H9 (cell line): ENCODE measurements at regions not wholly inside any gene's neighbourhood (a gene's known extent, or its start where the extent isn't known, plus 50 kb on each side); places are given as distances from the start of the nearest gene placed in this dataset.

Source experiments
- DNase-seq: peaks from one replicate; pipeline ENCODE4 v3.0.0-alpha.2; 2017
- H2AFZ ChIP-seq: one replicate; pipeline ENCODE4 v1.6.1; 2013; ENCODE audit warnings: mild to moderate bottlenecking, low read length, control low read depth, moderate library complexity
- H2AK5ac ChIP-seq: 2 replicates; pipeline ENCODE4 v1.6.1; 2013; ENCODE audit warnings: low read length, control low read depth, mixed read lengths; ENCODE audit not compliant: insufficient read length
- H2BK120ac ChIP-seq: one replicate; pipeline ENCODE4 v1.6.1; 2013; ENCODE audit warnings: low read depth, mild to moderate bottlenecking, low read length, control low read depth, inconsistent platforms; ENCODE audit not compliant: poor library complexity, severe bottlenecking
- H2BK12ac ChIP-seq: 2 replicates; pipeline ENCODE4 v1.6.1; 2013; ENCODE audit warnings: low read length, control low read depth, mixed read lengths, low read depth; ENCODE audit not compliant: insufficient read length
- H2BK15ac ChIP-seq: 2 replicates; pipeline ENCODE4 v1.6.1; 2013; ENCODE audit warnings: low read depth, low read length, control low read depth
- H2BK20ac ChIP-seq: one replicate; pipeline ENCODE4 v1.6.1; 2013; ENCODE audit warnings: low read depth, mild to moderate bottlenecking, low read length, control low read depth, inconsistent platforms; ENCODE audit not compliant: poor library complexity, severe bottlenecking
- H2BK5ac ChIP-seq: 2 replicates; pipeline ENCODE4 v1.6.1; 2013; ENCODE audit warnings: low read length, control low read depth, mixed read lengths; ENCODE audit not compliant: insufficient read length
- H3K14ac ChIP-seq: 2 replicates; pipeline ENCODE4 v1.6.1; 2013; ENCODE audit warnings: low read length, control low read depth; ENCODE audit not compliant: insufficient read depth
- H3K18ac ChIP-seq: 2 replicates; pipeline ENCODE4 v1.6.1; 2013; ENCODE audit warnings: low read depth, mild to moderate bottlenecking, mixed read lengths, low read length, control low read depth; ENCODE audit not compliant: insufficient read length
- H3K23ac ChIP-seq: 2 replicates; pipeline ENCODE4 v1.6.1; 2013; ENCODE audit warnings: low read length, control low read depth, mixed read lengths, low read depth; ENCODE audit not compliant: insufficient read length
- H3K23me2 ChIP-seq: 2 replicates; pipeline ENCODE4 v1.6.1; 2013; ENCODE audit warnings: low read depth, mild to moderate bottlenecking, mixed read lengths, low read length, control low read depth; ENCODE audit not compliant: insufficient read length, poor library complexity, severe bottlenecking
- H3K27ac ChIP-seq: 2 replicates; pipeline ENCODE4 v1.5.1; 2013; ENCODE audit warnings: low read length, control low read depth, mixed read lengths, low read depth; ENCODE audit not compliant: insufficient read length
- H3K27me3 ChIP-seq: 2 replicates; pipeline ENCODE4 v1.6.1; 2013; ENCODE audit warnings: low read length, control low read depth, inconsistent platforms; ENCODE audit not compliant: insufficient read depth
- H3K4ac ChIP-seq: 2 replicates; pipeline ENCODE4 v1.6.1; 2013; ENCODE audit warnings: low read depth, mild to moderate bottlenecking, control low read depth, inconsistent platforms, low read length, moderate library complexity
- H3K4me1 ChIP-seq: 2 replicates; pipeline ENCODE4 v1.6.1; 2013; ENCODE audit warnings: low read length, control low read depth, inconsistent platforms; ENCODE audit not compliant: insufficient read depth
- H3K4me2 ChIP-seq: 2 replicates; pipeline ENCODE4 v1.6.1; 2013; ENCODE audit warnings: low read length, control low read depth, mixed read lengths; ENCODE audit not compliant: insufficient read length, insufficient read depth
- H3K56ac ChIP-seq: 2 replicates; pipeline ENCODE4 v1.6.1; 2013; ENCODE audit warnings: low read depth, mild to moderate bottlenecking, mixed read lengths, low read length, control low read depth; ENCODE audit not compliant: insufficient read length
- H3K79me1 ChIP-seq: 2 replicates; pipeline ENCODE4 v1.6.1; 2013; ENCODE audit warnings: low read depth, mild to moderate bottlenecking, moderate library complexity, low read length, control low read depth, inconsistent platforms; ENCODE audit not compliant: insufficient read depth, poor library complexity, severe bottlenecking
- H3K79me2 ChIP-seq: 2 replicates; pipeline ENCODE4 v1.6.1; 2013; ENCODE audit warnings: low read length, control low read depth, inconsistent platforms; ENCODE audit not compliant: insufficient read depth
- H3K9ac ChIP-seq: 2 replicates; pipeline ENCODE4 v1.6.1; 2013; ENCODE audit warnings: low read length, control low read depth, mixed read lengths; ENCODE audit not compliant: insufficient read length; ENCODE audit errors: extremely low read depth
- H3K9me3 ChIP-seq: one replicate; pipeline ENCODE4 v1.6.1; 2013; ENCODE audit warnings: low read depth, low read length, inconsistent platforms; ENCODE audit not compliant: control insufficient read depth
- H3T11ph ChIP-seq: one replicate; pipeline ENCODE4 v1.6.1; 2013; ENCODE audit warnings: mild to moderate bottlenecking, low read length, control low read depth, inconsistent platforms
- H4K20me1 ChIP-seq: one replicate; pipeline ENCODE4 v1.6.1; 2013; ENCODE audit not compliant: control insufficient read depth, insufficient read length, insufficient read depth
- H4K5ac ChIP-seq: 2 replicates; pipeline ENCODE4 v1.6.1; 2013; ENCODE audit warnings: low read depth, mild to moderate bottlenecking, mixed read lengths, low read length, control low read depth; ENCODE audit not compliant: insufficient read length
- H4K8ac ChIP-seq: replicated peaks from 2 replicates; pipeline ENCODE4 v1.6.1; 2013; ENCODE audit warnings: low read length, control low read depth, mixed read lengths, low read depth; ENCODE audit not compliant: insufficient read length
- H4K91ac ChIP-seq: 2 replicates; pipeline ENCODE4 v1.6.1; 2013; ENCODE audit warnings: low read depth, mild to moderate bottlenecking, moderate library complexity, mixed read lengths, low read length, control low read depth; ENCODE audit not compliant: insufficient read length
- H3K27ac Mint-ChIP-seq, 3 experiments: 2 replicates in 2 of 3; 3 replicates in 1 of 3; pipeline ENCODE4 v1.8.0; 2020 to 2021; ENCODE audit warnings: mixed read lengths in 3 of 3, mild to moderate bottlenecking in 1 of 3, moderate library complexity in 1 of 3
- H3K27me3 Mint-ChIP-seq: 2 replicates; pipeline ENCODE4 v1.8.0; 2021; ENCODE audit warnings: low read depth, mild to moderate bottlenecking, moderate library complexity, mixed read lengths
- H3K36me3 Mint-ChIP-seq, 3 experiments: 2 replicates in 2 of 3; 3 replicates in 1 of 3; pipeline ENCODE4 v1.8.0; 2020 to 2021; ENCODE audit warnings: low read depth in 3 of 3, mixed read lengths in 3 of 3; ENCODE audit not compliant: insufficient read depth in 1 of 3
- H3K4me1 Mint-ChIP-seq, 2 experiments: 2 replicates each; pipeline ENCODE4 v1.8.0; 2020; ENCODE audit warnings: mixed read lengths in 2 of 2
- H3K4me3 Mint-ChIP-seq, 2 experiments: 2 replicates in 1 of 2; 3 replicates in 1 of 2; pipeline ENCODE4 v1.8.0; 2020 to 2021; ENCODE audit warnings: mild to moderate bottlenecking in 2 of 2, mixed read lengths in 2 of 2, moderate library complexity in 1 of 2
- H3K9me3 Mint-ChIP-seq, 2 experiments: 2 replicates in 1 of 2; 3 replicates in 1 of 2; pipeline ENCODE4 v1.8.0; 2020; ENCODE audit warnings: mild to moderate bottlenecking in 2 of 2, mixed read lengths in 2 of 2, moderate library complexity in 1 of 2
- WGBS: extraction: QIAGEN DNeasy Blood & Tissue Kit; methylation state at CpG from one replicate; pipeline ENCODE4 v1.1.7; 2013; ENCODE audit warnings: missing lambda C conversion rate, low lambda C conversion rate, mixed read lengths; ENCODE audit not compliant: insufficient read length; ENCODE audit errors: extremely low coverage; 5-methylcytosine and 5-hydroxymethylcytosine counted together
- TF ChIP-seq, protein P1 (sequence below): fragments of 200-600 bp; sonication (generic); conservative IDR thresholded peaks from 3 replicates; pipeline ENCODE4 v1.8.0; 2021; ENCODE audit warnings: antibody characterized with exemption, mild to moderate bottlenecking

DNA sequence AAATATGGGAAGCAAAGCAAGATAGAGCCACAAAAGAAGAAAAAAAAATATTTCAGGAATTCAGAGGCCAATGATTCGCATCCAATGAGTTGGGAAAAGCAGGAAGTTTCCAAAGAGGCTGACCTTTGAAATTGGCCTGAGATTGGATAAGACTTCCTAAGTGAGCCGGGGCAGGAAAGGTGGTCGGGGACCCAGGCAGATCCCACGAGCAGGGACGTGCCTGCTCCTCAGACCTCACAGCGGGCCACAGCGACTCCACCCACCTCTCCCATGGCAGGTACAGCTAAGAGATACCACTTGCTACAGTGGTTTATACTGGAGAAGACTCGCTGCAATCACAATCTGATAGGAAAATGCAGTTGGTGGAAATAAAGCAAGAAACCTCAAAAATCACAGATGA lies 102.8 kb upstream of the SALL3 start:
- H3K4me2 ChIP-seq, result no peak overlapping the region
- no peaks in the 10 kb centered on the region for H4K20me1 ChIP-seq
- WGBS, result no CpG with 5 or more reads among the region's 8 CpGs
- H3K27me3 ChIP-seq, result no peaks in the 10 kb centered on the region
- H4K8ac ChIP-seq, result no peak overlapping the region
- H3K4ac ChIP-seq, result no peak overlapping the region
- no peaks in the 10 kb centered on the region for H3K79me2 ChIP-seq
- no peak overlapping the region for H3K9ac ChIP-seq
- no peak for DNase-seq
- H2BK15ac ChIP-seq, result no peak overlapping the region
- no peak overlapping the region for H3T11ph ChIP-seq
- H4K91ac ChIP-seq, result no peak overlapping the region
- H2BK5ac ChIP-seq, result no peak overlapping the region
- H2BK12ac ChIP-seq, result no peak overlapping the region
- H3K27ac ChIP-seq, result no peak overlapping the region
- no peak overlapping the region for H2BK20ac ChIP-seq
- TF ChIP-seq, protein P1, sequence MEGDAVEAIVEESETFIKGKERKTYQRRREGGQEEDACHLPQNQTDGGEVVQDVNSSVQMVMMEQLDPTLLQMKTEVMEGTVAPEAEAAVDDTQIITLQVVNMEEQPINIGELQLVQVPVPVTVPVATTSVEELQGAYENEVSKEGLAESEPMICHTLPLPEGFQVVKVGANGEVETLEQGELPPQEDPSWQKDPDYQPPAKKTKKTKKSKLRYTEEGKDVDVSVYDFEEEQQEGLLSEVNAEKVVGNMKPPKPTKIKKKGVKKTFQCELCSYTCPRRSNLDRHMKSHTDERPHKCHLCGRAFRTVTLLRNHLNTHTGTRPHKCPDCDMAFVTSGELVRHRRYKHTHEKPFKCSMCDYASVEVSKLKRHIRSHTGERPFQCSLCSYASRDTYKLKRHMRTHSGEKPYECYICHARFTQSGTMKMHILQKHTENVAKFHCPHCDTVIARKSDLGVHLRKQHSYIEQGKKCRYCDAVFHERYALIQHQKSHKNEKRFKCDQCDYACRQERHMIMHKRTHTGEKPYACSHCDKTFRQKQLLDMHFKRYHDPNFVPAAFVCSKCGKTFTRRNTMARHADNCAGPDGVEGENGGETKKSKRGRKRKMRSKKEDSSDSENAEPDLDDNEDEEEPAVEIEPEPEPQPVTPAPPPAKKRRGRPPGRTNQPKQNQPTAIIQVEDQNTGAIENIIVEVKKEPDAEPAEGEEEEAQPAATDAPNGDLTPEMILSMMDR, result no peak
- peak overlapping the region; percentile 51; the same call in 1 of the 2 replicates for H3K14ac ChIP-seq
- no peak overlapping the region for H3K18ac ChIP-seq
- H4K5ac ChIP-seq, result no peak overlapping the region
- H3K9me3 ChIP-seq, result no peaks in the 10 kb centered on the region
- no peak overlapping the region for H3K56ac ChIP-seq
- Mint-ChIP-seq H3K27ac (peak overlapping the region in 1 of 3 experiments; percentile 39; a peak in 1 of 7 replicates), H3K4me1 (peaks cover 9 to 18% of the 10 kb centered on the region in 2 experiments), H3K9me3 (no peaks in the 10 kb centered on the region; a peak in 1 of 5 replicates), H3K4me3 (no peak overlapping the region), H3K36me3 (no peaks in the 10 kb centered on the region; a peak in 1 of 7 replicates), H3K27me3 (peaks cover 14% of the 10 kb centered on the region)
- no peaks in the 10 kb centered on the region for H3K23me2 ChIP-seq
- H3K4me1 ChIP-seq, result peaks cover 8% of the 10 kb centered on the region; the same call in 1 of the 2 replicates
- no peak overlapping the region for H3K23ac ChIP-seq
- no peak overlapping the region for H2AK5ac ChIP-seq
- H3K79me1 ChIP-seq, result no peaks in the 10 kb centered on the region
- H2AFZ ChIP-seq, result no peak overlapping the region
- no peak overlapping the region for H2BK120ac ChIP-seq
